ENCODE measurements at regions not wholly inside any gene's neighbourhood (a gene's known extent, or its start where the extent isn't known, plus 50 kb on each side); places are given as distances from the start of the nearest gene placed in this dataset.
"Not testable (repeated sequence)": the region's sequence is repeated elsewhere in the genome, so short reads cannot be mapped to it uniquely, and the experiment has no call there.

DNA sequence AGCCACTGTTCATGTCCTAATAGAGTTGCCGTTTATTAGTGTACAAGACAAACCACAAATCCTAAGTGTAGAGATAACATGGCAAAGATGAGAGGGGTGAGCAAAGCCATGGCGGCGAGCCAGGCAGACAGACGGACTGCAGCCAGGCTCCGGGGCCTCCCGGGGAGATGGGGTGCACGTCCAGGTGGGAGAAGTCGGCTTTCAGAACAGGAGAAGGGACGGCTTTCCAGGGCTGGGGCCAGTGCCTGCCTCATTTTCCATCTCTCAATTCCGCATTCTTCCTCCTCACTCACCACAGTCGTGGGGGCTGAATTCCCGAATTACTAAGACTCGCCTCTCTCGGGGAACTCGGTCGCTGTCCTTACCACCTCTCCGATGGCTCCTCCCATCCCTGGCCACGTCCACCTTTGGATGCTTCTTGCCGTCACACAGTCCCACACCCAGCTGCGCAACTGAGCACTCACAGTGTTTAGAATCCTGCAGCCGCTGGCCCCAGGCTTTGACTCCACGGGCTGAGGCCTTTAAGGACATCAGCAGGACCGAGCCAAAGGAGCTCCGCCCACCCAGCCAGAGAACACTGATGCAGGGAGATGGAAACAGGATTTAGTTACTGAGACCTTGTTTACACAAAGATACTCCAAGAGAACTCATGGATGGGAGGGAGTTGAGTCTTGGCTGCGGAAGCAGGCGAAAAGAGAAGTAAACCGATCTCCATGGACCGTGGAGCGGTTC is 59.7 kb downstream of the RNF112 start:
- peak overlapping the region; percentile 51 for H3K4me3 ChIP-seq (ENCODE audit: low read depth, low read length)
- DNase-seq (ENCODE audit: low read depth), result peak; percentile 67
- TF ChIP-seq, protein P1, sequence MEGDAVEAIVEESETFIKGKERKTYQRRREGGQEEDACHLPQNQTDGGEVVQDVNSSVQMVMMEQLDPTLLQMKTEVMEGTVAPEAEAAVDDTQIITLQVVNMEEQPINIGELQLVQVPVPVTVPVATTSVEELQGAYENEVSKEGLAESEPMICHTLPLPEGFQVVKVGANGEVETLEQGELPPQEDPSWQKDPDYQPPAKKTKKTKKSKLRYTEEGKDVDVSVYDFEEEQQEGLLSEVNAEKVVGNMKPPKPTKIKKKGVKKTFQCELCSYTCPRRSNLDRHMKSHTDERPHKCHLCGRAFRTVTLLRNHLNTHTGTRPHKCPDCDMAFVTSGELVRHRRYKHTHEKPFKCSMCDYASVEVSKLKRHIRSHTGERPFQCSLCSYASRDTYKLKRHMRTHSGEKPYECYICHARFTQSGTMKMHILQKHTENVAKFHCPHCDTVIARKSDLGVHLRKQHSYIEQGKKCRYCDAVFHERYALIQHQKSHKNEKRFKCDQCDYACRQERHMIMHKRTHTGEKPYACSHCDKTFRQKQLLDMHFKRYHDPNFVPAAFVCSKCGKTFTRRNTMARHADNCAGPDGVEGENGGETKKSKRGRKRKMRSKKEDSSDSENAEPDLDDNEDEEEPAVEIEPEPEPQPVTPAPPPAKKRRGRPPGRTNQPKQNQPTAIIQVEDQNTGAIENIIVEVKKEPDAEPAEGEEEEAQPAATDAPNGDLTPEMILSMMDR (IDR thresholded peaks at IDR 0.05; ENCODE audit: insufficient read depth, low read length), result no peak

DNA sequence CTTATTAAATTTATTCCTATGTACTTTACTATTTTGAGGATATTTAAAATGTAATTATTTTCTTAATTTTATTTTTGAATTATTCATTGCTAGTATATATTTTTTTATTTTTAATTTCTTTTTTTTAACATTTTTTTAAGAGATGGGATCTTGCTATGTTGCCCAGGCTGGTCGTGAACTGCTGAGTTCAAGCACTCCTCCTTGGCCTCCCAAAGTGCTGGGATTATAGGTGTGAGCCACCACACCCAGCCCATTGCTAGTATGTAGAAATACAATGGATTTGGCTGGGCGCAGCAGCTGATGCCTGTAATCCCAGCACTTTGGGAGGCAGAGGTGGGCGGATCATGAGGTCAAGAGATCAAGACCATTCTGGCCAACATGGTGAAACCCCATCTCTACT is 59.2 kb upstream of the SLC47A1 start:
- H3K4me3 ChIP-seq (ENCODE audit: low read depth, low read length); DNase-seq (ENCODE audit: low read depth): not testable (repeated sequence)

DNA sequence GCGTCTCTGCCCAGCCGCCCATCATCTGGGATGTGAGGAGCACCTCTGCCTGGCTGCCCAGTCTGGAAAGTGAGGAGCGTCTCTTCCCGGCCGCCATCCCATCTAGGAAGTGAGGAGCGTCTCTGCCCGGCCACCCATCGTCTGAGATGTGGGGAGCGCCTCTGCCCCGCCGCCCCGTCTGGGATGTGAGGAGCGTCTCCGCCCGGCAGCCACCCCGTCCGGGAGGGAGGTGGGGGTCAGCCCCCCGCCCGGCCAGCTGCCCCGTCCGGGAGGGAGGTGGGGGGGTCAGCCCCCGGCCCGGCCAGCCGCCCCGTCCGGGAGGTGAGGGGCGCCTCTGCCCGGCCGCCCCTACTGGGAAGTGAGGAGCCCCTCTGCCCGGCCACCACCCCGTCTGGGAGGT is 57.9 kb upstream of the SLC47A1 start:
- DNase-seq (ENCODE audit: low read depth); H3K4me3 ChIP-seq (ENCODE audit: low read depth, low read length): not testable (repeated sequence)

- TF ChIP-seq, protein P1 (IDR thresholded peaks at IDR 0.05; ENCODE audit: insufficient read depth, low read length), result no peak
- DNase-seq (ENCODE audit: low read depth), result peak; percentile 76
- no peak overlapping the region for H3K4me3 ChIP-seq (ENCODE audit: low read depth, low read length)
Observed at GRCh38 chr17:19482576-19482975, 51.1 kb upstream of the SLC47A1 start.
